GM12878 (cell line): ENCODE measurements at regions not wholly inside any gene's neighbourhood (a gene's known extent, or its start where the extent isn't known, plus 50 kb on each side); places are given as distances from the start of the nearest gene placed in this dataset.

Source experiments
- ATAC-seq: fragments of 200-7000 bp; cut with Tn5 transposase; 3 replicates; pipeline ENCODE4 v1.9.1; 2020; ENCODE audit warnings: mild to moderate bottlenecking, moderate library complexity
- BruUV-seq: library from RNA; stranded (reverse); fragments of 400-500 nt; replicated peaks from 2 replicates; lab custom pipeline; 2021; lab: Mats Ljungman, UMichigan
- CTCF ChIA-PET: fragments of 300-600 bp; sonication (Branson Sonifier 250); formaldehyde crosslinking; extraction: SDS; loops from one replicate; lab custom pipeline; 2021; ENCODE audit warnings: inconsistent platforms; lab: Yijun Ruan, JAX
- POLR2A ChIA-PET: fragments of 350-600 bp; formaldehyde crosslinking; extraction: SDS; loops from one replicate; lab custom pipeline; 2021; ENCODE audit warnings: inconsistent platforms; lab: Charles Lee
- RAD21 ChIA-PET: fragments of 300-600 bp; sonication (Branson Sonifier 250); formaldehyde crosslinking; loops from one replicate; lab custom pipeline; 2023; ENCODE audit warnings: antibody characterized with exemption; ENCODE audit not compliant: unreplicated experiment; lab: Charles Lee
- SMC1A ChIA-PET: fragments of 300-600 bp; sonication (Branson Sonifier 250); formaldehyde crosslinking; loops from one replicate; lab custom pipeline; 2023; ENCODE audit not compliant: unreplicated experiment, uncharacterized antibody; lab: Charles Lee
- DNase-seq: peaks from one replicate; pipeline ENCODE4 v3.0.0-alpha.2; 2011; ENCODE audit warnings: low read depth, low spot score
- FAIRE-seq: peaks from 3 replicates; lab custom pipeline; 2011; peaks lifted over from hg19 to GRCh38; lab: Jason Lieb, UNC
- H2AFZ ChIP-seq: 2 replicates; pipeline ENCODE4 v1.6.0; 2011; ENCODE audit warnings: low read depth, low read length, control low read depth; ENCODE audit not compliant: control insufficient read depth
- H3K27ac ChIP-seq: 2 replicates; pipeline ENCODE4 v1.5.1; 2011; ENCODE audit warnings: control low read depth; ENCODE audit not compliant: control insufficient read depth, insufficient read depth
- H3K27me3 ChIP-seq, 2 experiments: replicated peaks in 1 of 2; 2 replicates each; pipeline versions ENCODE4 v1.6.0 to v1.6.1; 2011; ENCODE audit warnings: low read length in 1 of 2; ENCODE audit not compliant: control insufficient read depth in 2 of 2, insufficient read depth in 2 of 2
- H3K36me3 ChIP-seq, 2 experiments: 2 replicates each; pipeline ENCODE4 v1.5.1; 2011; ENCODE audit warnings: low read length in 1 of 2; ENCODE audit not compliant: control insufficient read depth in 2 of 2, insufficient read depth in 2 of 2
- H3K4me1 ChIP-seq: 2 replicates; pipeline ENCODE4 v1.6.1; 2011; ENCODE audit warnings: mild to moderate bottlenecking, low read length, moderate library complexity, mixed read lengths; ENCODE audit not compliant: control insufficient read depth, insufficient read depth
- H3K4me2 ChIP-seq: 2 replicates; pipeline ENCODE4 v1.6.0; 2011; ENCODE audit warnings: control low read depth; ENCODE audit not compliant: control insufficient read depth, insufficient read depth
- H3K4me3 ChIP-seq: fragments of 200-600 bp; sonication (generic); 2 replicates; pipeline ENCODE4 v1.5.1; 2016
- H3K79me2 ChIP-seq: 2 replicates; pipeline ENCODE4 v1.6.0; 2011; ENCODE audit warnings: low read length; ENCODE audit not compliant: control insufficient read depth, insufficient read depth
- H3K9ac ChIP-seq: 2 replicates; pipeline ENCODE4 v1.8.0; 2011; ENCODE audit warnings: low read length, control low read depth, mixed read lengths; ENCODE audit not compliant: control insufficient read depth, insufficient read depth
- H3K9me3 ChIP-seq: replicated peaks from 3 replicates; pipeline ENCODE4 v1.5.1; 2011; ENCODE audit warnings: mild to moderate bottlenecking, low read length; ENCODE audit not compliant: control insufficient read depth, insufficient read depth
- H4K20me1 ChIP-seq: 2 replicates; pipeline ENCODE4 v1.6.0; 2011; ENCODE audit not compliant: control insufficient read depth, insufficient read depth
- BRCA1 ChIP-seq: IDR thresholded peaks from 2 replicates; pipeline ENCODE4 v1.6.1; 2011; ENCODE audit warnings: low read depth, low read length, improper control_type of control experiment
- MTA3 ChIP-seq: IDR thresholded peaks from 2 replicates; pipeline ENCODE4 v1.6.1; 2012; ENCODE audit warnings: low read length, inconsistent platforms, borderline replicate concordance
- PAX8 ChIP-seq: fragments of 450-650 bp; IDR thresholded peaks from 2 replicates; pipeline ENCODE4 v1.6.1; 2017; ENCODE audit warnings: mild to moderate bottlenecking, moderate library complexity
- SMARCA5 ChIP-seq: fragments of 450-650 bp; IDR thresholded peaks from 2 replicates; pipeline ENCODE4 v1.6.1; 2017; ENCODE audit warnings: mild to moderate bottlenecking
- STAT3 ChIP-seq: IDR thresholded peaks from 2 replicates; pipeline ENCODE4 v1.6.1; 2011; ENCODE audit warnings: low read depth, low read length, improper control_type of control experiment
- ZNF622 ChIP-seq: fragments of 450-650 bp; IDR thresholded peaks from 2 replicates; pipeline ENCODE4 v1.6.1; 2017; ENCODE audit warnings: mild to moderate bottlenecking, inconsistent platforms
- WGBS: methylation state at CpG from one replicate; pipeline ENCODE4 v1.1.6; 2016; ENCODE audit warnings: low lambda C conversion rate; ENCODE audit not compliant: insufficient replicate concordance, insufficient coverage; ENCODE audit errors: missing lambda C conversion rate; 5-methylcytosine and 5-hydroxymethylcytosine counted together
- in situ Hi-C: fragments of 300-500 bp; cut with MboI; formaldehyde crosslinking; loops from 9 replicates; pipeline ENCODE4 v1.14.3; 2018; ENCODE audit warnings: mixed read lengths
- intact Hi-C: fragments of 100-400 bp; cut with micrococcal nuclease; formaldehyde crosslinking; loops from one replicate; pipeline ENCODE4 v1.14.2; 2022; ENCODE audit not compliant: unreplicated experiment
- TF ChIP-seq, protein P1 (sequence below): fragments of 450-650 bp; formaldehyde crosslinking; IDR thresholded peaks from 2 replicates; pipeline ENCODE4 v1.4.0; 2020; ENCODE audit warnings: mild to moderate bottlenecking, moderate library complexity
- TF ChIP-seq, protein P2 (sequence below): fragments of 150-350 bp; IDR thresholded peaks from 2 replicates; pipeline ENCODE4 v1.6.1; 2014; ENCODE audit warnings: mild to moderate bottlenecking, low read depth, low read length

- TF ChIP-seq, protein P1, sequence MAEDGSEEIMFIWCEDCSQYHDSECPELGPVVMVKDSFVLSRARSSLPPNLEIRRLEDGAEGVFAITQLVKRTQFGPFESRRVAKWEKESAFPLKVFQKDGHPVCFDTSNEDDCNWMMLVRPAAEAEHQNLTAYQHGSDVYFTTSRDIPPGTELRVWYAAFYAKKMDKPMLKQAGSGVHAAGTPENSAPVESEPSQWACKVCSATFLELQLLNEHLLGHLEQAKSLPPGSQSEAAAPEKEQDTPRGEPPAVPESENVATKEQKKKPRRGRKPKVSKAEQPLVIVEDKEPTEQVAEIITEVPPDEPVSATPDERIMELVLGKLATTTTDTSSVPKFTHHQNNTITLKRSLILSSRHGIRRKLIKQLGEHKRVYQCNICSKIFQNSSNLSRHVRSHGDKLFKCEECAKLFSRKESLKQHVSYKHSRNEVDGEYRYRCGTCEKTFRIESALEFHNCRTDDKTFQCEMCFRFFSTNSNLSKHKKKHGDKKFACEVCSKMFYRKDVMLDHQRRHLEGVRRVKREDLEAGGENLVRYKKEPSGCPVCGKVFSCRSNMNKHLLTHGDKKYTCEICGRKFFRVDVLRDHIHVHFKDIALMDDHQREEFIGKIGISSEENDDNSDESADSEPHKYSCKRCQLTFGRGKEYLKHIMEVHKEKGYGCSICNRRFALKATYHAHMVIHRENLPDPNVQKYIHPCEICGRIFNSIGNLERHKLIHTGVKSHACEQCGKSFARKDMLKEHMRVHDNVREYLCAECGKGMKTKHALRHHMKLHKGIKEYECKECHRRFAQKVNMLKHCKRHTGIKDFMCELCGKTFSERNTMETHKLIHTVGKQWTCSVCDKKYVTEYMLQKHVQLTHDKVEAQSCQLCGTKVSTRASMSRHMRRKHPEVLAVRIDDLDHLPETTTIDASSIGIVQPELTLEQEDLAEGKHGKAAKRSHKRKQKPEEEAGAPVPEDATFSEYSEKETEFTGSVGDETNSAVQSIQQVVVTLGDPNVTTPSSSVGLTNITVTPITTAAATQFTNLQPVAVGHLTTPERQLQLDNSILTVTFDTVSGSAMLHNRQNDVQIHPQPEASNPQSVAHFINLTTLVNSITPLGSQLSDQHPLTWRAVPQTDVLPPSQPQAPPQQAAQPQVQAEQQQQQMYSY (CRISPR knock-in tag): no peak
- TF ChIP-seq MTA3 (no peak), PAX8 (no peak), STAT3 (no peak)
- TF ChIP-seq, protein P2, sequence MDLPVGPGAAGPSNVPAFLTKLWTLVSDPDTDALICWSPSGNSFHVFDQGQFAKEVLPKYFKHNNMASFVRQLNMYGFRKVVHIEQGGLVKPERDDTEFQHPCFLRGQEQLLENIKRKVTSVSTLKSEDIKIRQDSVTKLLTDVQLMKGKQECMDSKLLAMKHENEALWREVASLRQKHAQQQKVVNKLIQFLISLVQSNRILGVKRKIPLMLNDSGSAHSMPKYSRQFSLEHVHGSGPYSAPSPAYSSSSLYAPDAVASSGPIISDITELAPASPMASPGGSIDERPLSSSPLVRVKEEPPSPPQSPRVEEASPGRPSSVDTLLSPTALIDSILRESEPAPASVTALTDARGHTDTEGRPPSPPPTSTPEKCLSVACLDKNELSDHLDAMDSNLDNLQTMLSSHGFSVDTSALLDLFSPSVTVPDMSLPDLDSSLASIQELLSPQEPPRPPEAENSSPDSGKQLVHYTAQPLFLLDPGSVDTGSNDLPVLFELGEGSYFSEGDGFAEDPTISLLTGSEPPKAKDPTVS: no peak
Observed at GRCh38 chr10:43739161-43739560, 90.5 kb upstream of the ZNF32 start (continued).

DNA sequence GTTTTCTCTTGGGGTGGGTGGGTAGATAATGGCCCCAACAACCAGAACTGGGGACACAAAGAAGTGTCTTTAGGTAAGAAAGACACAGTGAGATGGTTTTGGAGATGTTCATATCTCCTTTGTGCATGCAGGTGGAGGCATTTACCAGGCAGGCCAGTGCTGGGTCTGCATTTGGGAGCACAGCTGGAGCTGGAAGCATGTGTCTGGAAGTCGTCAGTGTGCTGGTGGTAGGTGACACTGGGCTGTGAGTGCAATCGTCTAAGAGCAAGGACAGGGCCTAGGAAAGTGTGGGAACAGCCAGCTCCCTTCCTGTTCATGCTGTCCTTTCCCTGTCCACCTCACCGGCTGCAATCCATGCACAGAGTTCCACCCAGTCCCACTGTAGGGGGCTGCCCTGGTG is 88.3 kb upstream of the ZNF32 start:
- RAD21 ChIA-PET: no interaction called here
- in situ Hi-C loops: no loop called here
- no peak for FAIRE-seq
- no peaks in the 10 kb centered on the region for H3K79me2 ChIP-seq
- H4K20me1 ChIP-seq: no peaks in the 10 kb centered on the region
- no peak for ATAC-seq
- H3K4me3 ChIP-seq: no peak overlapping the region
- TF ChIP-seq ZNF622: no peak
- TF ChIP-seq SMARCA5: no peak
- no peak for TF ChIP-seq BRCA1
- TF ChIP-seq, all 136 proteins: peak for 0
- Histone ChIP-seq H3K36me3 (no peaks in the 10 kb centered on the region), H2AFZ (no peak overlapping the region), H3K9me3 (no peaks in the 10 kb centered on the region), H3K4me2 (no peak overlapping the region), H3K27ac (no peak overlapping the region), H3K9ac (no peak overlapping the region), H3K27me3 (no peaks in the 10 kb centered on the region), H3K4me1 (no peaks in the 10 kb centered on the region)
- WGBS: 23% methylated on average over 3 of the region's 3 CpGs
- ChIA-PET SMC1A (no interaction called here), CTCF (no interaction called here), POLR2A (no interaction called here)
- BruUV-seq: no TSS peak
- intact Hi-C loops: no loop called here
- no peak for DNase-seq
